HEK293 (cell line): ENCODE measurements at regions not wholly inside any gene's neighbourhood (a gene's known extent, or its start where the extent isn't known, plus 50 kb on each side); places are given as distances from the start of the nearest gene placed in this dataset.

Source experiments
- ZNF571 ChIP-seq: fragments of 450-650 bp; formaldehyde crosslinking; IDR thresholded peaks from 2 replicates; pipeline ENCODE4 v1.5.0; 2017; ENCODE audit warnings: missing biosample characterization, missing genetic modification characterization
- TF ChIP-seq, protein P1 (sequence below): IDR thresholded peaks from 2 replicates; pipeline ENCODE4 v1.6.1; 2011; ENCODE audit warnings: mild to moderate bottlenecking, low read depth, low read length, borderline replicate concordance
- TF ChIP-seq, protein P2 (sequence below): fragments of 450-650 bp; formaldehyde crosslinking; IDR thresholded peaks from 2 replicates; pipeline ENCODE4 v1.5.1; 2016; ENCODE audit warnings: missing biosample characterization, missing genetic modification characterization

- TF ChIP-seq, protein P1, sequence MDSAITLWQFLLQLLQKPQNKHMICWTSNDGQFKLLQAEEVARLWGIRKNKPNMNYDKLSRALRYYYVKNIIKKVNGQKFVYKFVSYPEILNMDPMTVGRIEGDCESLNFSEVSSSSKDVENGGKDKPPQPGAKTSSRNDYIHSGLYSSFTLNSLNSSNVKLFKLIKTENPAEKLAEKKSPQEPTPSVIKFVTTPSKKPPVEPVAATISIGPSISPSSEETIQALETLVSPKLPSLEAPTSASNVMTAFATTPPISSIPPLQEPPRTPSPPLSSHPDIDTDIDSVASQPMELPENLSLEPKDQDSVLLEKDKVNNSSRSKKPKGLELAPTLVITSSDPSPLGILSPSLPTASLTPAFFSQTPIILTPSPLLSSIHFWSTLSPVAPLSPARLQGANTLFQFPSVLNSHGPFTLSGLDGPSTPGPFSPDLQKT = no peak
- TF ChIP-seq, protein P2, sequence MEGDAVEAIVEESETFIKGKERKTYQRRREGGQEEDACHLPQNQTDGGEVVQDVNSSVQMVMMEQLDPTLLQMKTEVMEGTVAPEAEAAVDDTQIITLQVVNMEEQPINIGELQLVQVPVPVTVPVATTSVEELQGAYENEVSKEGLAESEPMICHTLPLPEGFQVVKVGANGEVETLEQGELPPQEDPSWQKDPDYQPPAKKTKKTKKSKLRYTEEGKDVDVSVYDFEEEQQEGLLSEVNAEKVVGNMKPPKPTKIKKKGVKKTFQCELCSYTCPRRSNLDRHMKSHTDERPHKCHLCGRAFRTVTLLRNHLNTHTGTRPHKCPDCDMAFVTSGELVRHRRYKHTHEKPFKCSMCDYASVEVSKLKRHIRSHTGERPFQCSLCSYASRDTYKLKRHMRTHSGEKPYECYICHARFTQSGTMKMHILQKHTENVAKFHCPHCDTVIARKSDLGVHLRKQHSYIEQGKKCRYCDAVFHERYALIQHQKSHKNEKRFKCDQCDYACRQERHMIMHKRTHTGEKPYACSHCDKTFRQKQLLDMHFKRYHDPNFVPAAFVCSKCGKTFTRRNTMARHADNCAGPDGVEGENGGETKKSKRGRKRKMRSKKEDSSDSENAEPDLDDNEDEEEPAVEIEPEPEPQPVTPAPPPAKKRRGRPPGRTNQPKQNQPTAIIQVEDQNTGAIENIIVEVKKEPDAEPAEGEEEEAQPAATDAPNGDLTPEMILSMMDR (tag by site-specific recombination) = no peak
- no peak for TF ChIP-seq ZNF571 (tag by site-specific recombination)
Observed at GRCh38 chr5:39928709-39929108, 503.9 kb upstream of the DAB2 start.
